ENCODE measurements at regions not wholly inside any gene's neighbourhood (a gene's known extent, or its start where the extent isn't known, plus 50 kb on each side); places are given as distances from the start of the nearest gene placed in this dataset.
"Not testable (repeated sequence)": the region's sequence is repeated elsewhere in the genome, so short reads cannot be mapped to it uniquely, and the experiment has no call there.

DNA sequence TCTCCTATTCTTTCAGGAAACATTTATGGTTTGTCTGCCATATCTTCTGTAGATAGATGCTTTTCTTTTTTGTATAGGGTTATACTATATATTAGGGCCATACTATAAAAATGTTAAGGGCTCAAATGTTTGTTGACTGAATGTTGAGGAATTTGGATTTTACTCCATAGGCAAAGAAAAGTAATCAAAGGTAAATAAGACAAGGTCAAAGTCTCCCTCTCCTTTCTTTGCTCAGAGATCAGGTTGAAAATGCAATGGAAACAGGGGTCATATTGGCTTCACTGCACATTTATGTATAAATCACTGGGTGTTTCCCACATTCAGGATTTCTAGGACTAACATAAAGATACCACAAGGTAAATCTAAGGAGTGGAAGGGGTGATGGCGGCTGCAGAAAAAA, 291.4 kb upstream of the FZD8 start:
- DNase-seq (ENCODE audit: low read depth) = no peak

DNA sequence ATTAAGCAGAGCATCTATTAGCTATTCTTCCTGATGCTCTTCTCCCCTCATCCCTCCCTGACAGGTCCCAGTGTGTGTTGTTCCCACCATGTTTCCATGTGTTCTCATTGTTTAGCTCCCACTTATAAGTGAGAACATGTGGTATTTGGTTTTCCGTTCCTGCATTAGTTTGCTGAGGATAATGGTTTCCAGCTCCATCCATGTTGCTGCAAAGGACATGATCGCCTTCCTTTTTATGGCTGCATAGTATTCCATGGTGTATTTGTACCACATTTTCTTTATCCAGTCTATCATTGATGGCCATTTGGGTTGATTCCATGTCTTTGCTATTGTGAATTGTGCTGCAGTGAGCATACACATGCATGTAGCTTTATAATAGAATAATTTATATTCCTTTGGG, 287.9 kb upstream of the FZD8 start:
- not testable (repeated sequence) for DNase-seq (ENCODE audit: low read depth)

DNA sequence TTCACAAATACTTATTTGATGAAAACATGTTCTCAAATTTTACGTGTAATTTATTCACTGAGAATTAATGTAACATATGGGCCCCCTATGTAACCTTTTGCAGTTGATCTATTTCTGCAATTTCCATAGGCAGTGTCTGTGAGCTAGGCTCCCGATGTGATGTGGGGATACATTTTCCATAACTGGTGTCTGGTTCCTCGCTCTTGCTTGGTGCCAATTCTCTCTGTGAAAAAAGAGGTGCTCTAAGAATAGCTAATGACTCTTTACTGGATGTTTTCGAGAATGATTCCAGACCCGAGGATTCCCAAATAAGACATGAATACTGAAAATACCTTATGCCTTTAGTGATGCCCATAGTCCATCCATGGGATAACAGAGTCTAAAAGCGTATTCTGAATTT, 286.7 kb upstream of the FZD8 start:
- DNase-seq (ENCODE audit: low read depth) = no peak

DNA sequence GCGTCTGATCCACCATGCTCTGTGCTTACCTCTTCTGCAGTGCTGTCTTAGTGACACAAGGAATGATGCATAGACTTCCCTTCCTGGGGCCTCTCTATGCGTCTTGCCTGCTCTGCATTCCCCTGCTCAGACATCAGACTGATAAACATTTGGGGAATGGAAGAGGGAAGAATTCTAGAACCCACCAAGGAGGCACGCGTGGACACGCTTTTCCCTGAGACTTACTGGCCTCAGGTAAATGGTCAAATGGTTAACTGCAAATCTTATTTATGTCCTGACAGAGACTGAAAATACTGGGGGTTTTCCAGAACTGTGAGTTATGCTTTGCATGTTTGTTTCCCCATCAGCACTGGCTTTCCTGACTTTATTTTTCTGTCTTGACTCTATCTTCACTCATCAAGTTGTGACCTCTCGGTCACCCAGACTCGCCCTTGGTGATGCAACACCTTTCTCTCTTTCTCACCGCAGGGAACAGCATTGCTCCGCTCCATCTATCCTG, 285.9 kb upstream of the FZD8 start:
- no peak for DNase-seq (ENCODE audit: low read depth)

DNA sequence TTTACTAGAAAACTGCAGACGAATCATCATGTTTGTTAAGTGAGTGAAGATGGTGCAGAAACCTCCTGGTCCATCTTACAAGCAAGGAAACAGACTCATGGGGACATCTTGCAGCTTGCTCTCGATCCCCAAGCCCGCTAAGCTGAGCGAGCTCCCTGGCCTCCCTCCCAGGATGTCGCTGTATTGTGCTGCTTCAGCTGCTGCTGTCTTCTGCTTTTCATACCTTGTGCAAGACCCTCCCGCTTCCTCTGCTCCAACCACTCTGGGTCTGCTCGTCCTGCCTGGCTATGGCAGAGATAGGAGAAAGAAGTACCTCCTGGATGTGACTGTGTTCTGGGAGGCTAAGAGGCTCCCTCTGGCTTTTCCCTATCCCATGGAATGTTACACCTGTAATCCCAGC, 285.2 kb upstream of the FZD8 start:
- no peak for DNase-seq (ENCODE audit: low read depth)

DNA sequence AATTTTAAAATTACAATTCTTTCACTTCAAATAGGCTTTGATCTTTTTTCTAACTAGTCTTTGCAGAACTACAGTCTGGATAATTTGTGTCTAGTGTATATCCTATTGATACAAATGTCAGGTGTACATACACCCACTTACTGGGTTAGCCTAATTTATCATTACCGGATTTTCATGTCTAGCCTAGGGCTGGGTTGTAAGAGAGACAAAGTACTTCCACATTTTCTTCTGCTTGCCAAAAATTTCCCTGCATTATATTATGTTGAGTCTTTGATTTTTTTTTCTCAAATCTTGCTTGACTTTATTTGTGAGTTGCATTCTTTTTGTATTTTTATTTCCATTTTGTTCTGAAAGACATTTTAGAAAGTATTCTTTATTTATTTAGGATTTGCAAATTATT, 284.8 kb upstream of the FZD8 start:
- DNase-seq (ENCODE audit: low read depth) = no peak

DNA sequence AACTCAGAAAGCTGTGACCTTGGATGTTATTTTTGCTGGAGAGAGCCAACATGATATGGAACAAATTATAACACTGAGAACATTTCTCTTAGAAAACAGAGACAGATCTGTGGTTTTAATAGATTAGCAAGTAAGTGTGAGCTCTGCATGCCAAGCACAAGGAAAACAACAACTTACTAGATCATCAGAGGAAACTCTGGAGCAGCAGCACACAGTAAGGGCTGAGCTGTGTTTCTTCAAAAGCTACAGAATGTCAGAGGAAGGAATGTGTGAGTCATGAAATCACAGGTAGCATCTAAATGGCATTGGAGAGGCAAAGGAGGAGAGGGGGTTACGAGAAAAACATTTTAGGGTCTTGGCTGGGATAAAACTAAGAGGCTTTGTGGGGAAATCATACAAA, 283.4 kb upstream of the FZD8 start:
- peak; percentile 23 for DNase-seq (ENCODE audit: low read depth)

DNA sequence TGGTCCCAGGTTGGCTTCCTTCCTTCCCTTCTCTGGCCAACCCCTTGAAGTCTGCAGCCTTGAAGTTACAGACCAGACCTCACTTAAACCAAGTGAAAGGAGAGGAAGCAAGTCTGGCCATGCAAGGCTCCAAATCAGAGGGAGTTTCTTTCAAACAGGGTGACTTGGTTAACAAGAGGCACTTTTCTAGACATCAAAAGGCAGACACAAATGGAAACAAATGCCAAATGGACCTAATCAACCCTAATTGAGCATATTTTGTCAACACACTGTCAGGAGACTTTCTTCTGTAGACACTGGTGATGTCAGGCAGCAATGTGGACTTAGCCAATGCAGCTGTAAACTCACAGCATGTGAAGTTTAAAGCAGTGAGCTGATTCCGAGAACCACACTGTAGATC, 282.7 kb upstream of the FZD8 start:
- DNase-seq (ENCODE audit: low read depth) = no peak

DNA sequence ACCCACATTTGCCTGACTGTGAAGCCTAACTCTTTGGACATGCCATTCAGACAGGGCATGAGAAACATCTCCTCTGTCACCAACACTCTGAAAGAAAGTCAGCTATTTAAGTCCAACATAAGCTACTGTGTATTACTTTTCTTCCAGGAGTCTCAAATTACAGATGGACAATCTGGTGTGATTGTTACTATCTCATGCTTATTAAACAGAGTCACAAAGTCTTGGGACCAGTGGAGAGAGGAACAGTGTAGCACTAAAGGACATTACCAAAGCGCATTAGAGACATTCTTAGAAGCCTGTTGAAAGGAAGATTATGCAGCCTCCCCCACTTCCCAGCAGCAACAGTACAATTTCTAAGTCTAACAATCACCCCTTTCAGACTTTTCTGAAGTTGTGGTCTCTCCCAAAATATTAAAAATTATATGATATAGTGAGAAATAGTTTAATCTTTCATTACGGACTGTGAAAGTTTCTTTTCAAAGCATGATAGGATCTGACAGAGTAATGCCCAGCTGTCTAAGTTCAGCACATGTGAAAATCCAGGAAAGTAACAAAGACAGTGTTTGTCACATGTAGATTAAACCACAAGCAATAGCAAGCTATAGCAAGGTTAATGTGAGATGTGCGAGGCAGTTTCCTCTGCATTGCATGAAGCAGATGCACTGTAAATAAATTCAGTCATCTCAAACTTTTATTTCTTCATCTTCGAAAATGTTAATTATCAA, 280.9 kb upstream of the FZD8 start:
- DNase-seq (ENCODE audit: low read depth) = no peak

DNA sequence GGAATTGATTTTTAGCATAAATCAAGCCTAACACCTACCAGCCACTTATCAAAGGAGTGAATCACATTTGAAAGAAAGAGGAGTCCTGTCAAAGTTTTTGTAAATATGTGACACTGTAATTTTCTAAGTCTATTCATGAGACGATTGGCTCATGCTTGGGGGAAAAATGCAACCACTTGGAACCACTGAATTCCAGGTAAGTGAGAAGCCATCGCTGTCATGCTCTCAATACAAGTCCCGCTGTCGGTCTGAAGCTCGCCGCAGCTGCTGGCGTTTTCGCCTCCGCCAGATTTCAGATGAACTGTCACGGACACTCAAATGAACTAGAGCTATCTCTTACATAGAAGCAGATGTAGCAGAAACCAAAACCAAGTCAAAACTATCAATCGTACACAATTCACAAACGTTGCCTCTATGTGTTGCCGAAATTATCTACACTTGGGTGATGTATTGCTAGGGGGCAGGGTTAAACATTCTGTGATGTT, 279.8 kb upstream of the FZD8 start:
- DNase-seq (ENCODE audit: low read depth) = no peak

DNA sequence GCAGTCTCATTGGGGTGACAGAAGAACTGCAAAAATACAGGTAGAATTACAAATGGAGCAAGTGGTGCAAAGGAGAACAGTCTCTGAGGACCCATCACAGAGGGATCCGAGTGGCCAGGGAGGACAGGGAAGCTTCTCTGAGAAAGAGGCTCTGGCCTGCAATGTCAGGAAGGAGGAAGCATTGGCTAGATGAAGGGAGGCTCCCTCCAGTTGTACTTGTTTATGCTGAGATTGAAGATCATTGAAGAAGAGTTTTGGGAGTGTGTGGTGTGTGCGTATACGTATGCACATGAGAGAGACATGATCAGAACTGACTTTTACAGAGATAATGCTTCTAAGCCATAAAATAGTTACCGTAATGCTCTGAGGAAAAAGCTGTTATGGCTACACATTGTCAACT, 274.7 kb upstream of the FZD8 start:
- DNase-seq (ENCODE audit: low read depth) = peak; percentile 9

DNA sequence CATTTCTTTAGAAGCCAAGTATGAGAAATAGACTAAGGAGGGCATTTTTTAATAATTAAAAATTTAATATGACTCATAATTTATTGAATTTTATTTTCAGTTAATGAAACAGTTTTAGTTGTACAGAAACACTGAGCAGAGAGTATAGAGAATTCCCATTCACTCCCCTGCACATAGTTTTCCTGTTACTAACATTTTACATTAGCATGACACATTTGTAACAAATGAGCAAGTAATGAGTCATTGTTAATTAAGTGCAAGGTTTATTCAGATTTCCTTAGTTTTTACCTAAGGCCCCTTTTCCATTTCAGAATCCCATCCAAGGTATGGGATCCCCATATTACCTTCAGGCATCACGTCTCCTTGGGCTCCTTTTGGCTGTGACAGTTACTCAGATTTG, 271.5 kb upstream of the FZD8 start:
- peak; percentile 69 for DNase-seq (ENCODE audit: low read depth)

DNA sequence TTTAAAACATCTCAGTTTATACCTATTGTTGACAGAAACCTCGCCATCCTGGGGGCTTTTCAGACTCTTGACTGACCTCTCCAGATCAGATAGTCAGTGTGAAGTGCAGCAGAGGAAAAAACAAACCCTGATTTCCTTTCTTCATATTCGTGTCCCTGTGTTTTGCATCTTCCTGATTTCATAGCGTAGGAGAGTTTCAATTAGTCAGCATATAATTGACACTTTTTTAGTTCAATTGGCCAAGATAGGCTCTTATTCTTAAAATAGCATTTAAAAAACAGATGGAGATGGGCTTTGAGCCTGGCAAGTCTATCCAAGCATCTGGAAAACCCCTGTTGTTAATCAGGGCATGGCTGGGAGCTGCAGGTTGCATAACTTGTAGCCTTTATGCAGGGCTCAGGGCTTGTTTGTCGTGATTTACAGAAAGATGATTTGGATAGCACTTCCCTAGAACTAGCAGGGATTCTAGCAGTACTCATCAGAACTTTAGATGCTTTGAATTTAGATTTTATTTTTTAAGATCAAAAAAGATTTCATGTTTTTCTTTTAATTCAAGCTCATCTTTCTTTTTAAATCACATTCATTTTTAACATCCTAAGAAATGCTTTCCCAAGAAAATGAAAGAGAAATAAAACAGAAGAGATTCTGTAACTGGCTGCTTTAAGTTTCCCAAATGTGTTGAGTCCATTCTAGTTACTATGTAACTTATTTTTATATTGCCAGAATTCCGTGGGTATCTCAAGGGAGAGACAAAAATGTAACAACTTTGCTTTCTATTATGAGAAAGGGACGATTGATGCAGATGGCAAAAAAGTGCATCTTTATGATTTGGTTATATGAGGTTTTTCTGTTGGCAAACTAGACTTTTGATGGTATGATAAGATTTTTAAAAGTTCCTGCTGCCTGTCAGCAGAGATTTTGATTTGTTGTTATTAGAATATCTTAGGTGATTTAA, 270.8 kb upstream of the FZD8 start:
- peak; percentile 24 for DNase-seq (ENCODE audit: low read depth)

DNA sequence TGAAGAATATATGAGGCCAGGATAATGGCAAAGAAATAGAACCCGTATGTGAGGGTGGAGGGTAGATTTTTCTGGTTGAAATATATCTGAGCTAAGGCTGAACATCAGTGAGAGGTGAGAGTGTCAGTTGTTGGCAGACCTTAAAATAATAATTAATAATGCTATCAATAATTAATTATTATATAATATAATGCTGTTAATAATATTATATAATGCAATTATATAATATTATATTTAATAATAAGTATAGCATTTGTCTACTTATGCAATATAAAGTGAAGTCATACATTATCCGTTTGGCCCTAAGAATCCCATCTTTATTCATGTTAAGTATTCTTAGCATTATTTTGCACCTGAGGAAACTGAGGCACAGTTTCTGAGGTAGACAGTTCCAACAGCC, 269.9 kb upstream of the FZD8 start:
- DNase-seq (ENCODE audit: low read depth) = no peak

DNA sequence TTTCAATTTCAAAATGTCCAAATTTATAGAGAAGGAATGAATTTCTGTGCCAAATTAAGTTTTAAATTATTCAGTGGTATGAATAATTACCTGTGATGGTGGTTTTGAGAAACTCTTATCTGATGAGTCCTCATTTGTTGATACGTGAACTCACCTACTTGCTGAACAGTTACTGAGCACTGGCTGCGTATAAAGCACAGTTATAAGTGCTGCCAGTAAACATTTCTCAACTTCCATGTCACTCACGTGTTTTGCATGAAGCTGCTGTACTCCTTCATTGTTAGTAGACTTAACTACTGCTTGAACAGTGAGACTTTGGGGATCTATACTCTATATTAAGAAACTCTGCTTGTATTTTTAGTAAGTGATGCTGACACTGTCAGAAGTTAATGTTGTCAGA, 269.1 kb upstream of the FZD8 start:
- no peak for DNase-seq (ENCODE audit: low read depth)

DNA sequence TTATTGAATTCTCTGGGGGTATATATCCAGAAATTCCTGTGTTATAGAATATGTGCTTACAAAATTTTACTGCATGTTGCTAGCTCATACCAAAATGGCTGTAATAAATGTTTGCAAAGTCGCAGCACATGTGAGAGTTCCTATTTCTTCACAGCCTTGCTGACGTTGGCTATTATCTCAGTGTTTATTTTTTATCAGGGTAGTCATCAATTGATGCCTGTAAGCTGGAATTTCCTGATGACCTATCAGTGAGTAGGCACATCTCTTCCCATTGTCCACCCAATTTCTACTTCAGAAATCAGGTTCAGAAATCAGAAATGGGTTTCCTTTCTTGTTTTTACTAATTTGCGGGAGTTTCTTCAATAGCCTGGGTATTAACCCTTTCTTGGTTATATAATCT, 268.1 kb upstream of the FZD8 start:
- DNase-seq (ENCODE audit: low read depth) = peak; percentile 70

DNA sequence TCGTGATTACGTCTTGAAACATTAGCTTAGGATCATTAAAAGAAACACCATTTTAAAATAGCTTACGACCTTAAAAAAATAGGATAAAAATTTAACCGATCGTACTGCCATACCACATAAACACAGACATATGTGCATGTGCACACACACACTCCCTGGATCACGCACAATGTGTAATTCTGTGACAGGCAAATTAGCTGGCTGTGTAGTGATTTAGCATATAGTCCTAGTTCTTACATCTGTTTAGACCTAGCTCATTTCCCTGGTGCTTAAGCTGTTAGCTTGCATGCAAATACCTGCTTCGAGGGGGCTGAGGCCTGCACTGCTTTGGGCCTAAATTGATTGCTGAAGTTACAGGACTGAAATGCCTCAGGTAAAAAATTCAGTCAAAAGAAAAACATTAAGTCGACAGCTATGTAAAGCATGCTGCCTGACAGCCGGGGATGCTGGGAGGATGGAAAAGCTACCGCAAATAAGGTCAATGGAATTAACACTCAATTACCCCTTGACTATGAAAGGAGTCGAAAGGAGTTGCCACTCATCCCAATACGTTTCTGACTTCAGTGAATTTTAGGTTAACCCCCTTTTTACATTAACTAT, 267.1 kb upstream of the FZD8 start:
- no peak for DNase-seq (ENCODE audit: low read depth)

DNA sequence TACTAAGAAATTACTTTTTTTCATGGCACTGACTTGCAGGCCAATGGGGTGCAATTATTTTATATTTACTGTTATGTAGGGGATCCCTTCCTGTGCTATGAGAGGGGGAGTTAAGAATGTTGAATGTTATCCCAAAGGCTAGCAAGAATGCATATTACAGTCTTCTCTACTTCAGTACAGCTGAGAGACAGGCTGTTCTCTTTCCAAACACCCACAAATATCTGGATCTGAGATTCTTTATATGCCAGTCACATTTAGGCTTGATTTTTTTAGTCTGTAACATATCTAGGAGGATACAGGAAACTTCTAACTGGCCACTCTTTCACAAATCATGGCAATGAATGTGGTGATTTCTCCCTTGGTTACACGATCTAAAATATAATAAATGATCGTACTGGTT, 266.4 kb upstream of the FZD8 start:
- no peak for DNase-seq (ENCODE audit: low read depth)

DNA sequence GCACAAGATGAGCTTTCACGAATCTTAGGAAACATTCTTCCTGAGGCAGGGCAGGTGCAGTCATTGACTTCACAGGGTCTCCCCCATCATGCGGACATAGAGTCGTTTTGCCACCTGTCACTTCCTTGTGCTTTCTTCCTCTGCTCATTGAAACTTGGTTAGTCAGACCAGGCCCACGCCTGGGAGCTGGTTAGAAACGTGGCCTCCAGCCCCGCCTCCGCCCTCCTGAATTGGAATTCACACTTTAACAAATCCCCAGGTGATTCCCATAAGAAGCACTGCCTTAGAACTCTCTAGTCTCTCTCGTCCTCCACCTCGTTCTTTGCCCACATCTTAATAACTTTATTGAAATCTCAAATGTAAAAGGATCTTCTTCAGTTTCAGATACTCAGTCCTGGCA, 265.5 kb upstream of the FZD8 start:
- DNase-seq (ENCODE audit: low read depth) = no peak

DNA sequence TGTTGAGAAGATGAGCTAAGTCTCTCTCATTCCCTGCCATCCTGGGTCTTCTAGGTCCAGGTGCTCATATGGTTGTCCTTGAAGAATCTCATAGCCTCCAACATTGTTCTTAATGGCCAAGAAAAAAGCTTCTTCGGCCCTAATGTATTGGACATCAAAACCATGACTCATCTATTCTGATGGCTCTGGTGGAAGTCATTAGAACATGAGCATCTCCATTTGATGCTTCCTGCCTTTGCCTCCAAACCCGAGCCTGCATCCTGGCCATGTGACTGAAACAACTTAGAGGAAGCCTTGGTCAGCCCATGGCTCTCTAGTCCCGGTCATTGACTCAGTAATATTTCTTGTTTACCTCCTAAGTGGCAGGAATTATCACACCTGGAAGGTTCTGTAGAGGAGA, 264.1 kb upstream of the FZD8 start:
- DNase-seq (ENCODE audit: low read depth) = no peak

DNA sequence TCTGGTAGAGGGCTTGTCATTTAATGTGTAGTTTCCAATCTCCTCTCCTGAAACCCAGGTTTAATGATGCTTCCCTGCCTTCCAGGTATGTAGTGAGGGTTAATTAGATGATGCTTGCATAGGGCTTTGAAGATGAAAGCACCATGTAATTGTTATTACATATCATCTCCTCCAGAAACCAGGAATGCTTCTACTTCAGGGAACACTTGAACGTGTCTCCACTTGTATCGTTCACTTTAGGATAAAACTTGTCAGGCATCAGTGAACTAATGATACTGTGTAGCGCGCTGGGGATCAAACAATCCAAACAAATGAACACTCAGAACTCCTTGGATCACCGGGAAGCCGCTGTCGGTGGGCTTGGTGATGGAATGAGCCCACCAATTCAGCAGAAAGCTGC, 260.9 kb upstream of the FZD8 start:
- DNase-seq (ENCODE audit: low read depth) = no peak

DNA sequence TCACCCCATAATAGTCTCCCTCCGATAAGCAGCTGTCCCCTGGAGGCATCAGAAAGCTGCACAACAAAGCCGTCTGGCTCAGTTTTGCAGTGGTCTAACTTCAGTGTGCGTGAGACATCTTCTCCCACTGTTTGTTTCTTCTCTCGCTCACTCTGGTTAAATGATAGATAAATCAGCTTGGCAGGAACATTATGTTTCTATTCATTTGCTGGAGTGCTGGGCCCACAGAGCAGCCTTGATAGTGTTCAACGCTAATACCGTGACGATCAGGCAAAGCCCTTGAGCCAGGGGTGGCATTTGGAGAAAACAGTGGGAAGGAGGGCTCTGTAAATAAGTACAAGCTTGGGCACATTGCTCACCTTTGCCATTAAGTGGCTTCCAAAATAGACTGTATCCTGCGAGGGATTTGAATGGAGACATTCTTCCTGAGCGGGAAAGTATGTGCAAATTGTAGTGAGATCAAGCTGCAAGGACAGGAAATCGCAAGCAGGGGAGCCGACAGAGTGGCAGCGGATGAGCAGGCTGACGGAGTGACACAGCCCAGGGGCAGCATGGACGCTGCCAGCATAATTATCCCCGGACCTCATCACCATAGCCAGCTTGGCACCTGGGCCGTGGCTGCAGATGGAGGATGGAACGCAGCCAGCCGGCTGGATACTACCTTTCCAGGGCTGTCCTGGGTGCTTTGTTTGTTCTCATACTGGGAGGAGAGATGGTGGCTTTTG, 256.8 kb upstream of the FZD8 start:
- DNase-seq (ENCODE audit: low read depth) = no peak
